ENCODE measurements at regions not wholly inside any gene's neighbourhood (a gene's known extent, or its start where the extent isn't known, plus 50 kb on each side); places are given as distances from the start of the nearest gene placed in this dataset.

GRCh38 chr13:21905486-21905885 is 234.6 kb downstream of the FGF9 start:
- ChIA-PET POLR2A (no interaction called here), CTCF (no interaction called here)
- Histone ChIP-seq H3K36me3 (ENCODE audit: control insufficient read depth in 2 of 2, extremely low read depth in 1 of 2, insufficient read depth in 2 of 2, low read length in 2 of 2) (no peaks in the 10 kb centered on the region), H2AFZ (ENCODE audit: low read depth, low read length) (no peak overlapping the region), H3K4me2 (ENCODE audit: insufficient read depth, low read length) (no peak overlapping the region), H3K9ac (replicated peaks; ENCODE audit: extremely low read depth, insufficient read depth, low read length) (no peak overlapping the region), H3K4me3 (replicated peaks in 1 of 3; ENCODE audit: insufficient read depth in 1 of 3, low read depth in 1 of 3, low read length in 3 of 3) (no peak overlapping the region), H3K9me1 (replicated peaks; ENCODE audit: control insufficient read depth, extremely low read depth, insufficient read depth, low read length) (no peaks in the 10 kb centered on the region), H3K79me2 (ENCODE audit: control insufficient read depth, insufficient read depth, low read length) (no peaks in the 10 kb centered on the region), H3K27ac (ENCODE audit: insufficient read depth, low read depth, low read length) (no peak overlapping the region), H3K9me3 (replicated peaks; ENCODE audit: control insufficient read depth, insufficient read depth, low read length) (peaks cover 13% of the 10 kb centered on the region), H4K20me1 (replicated peaks; ENCODE audit: control insufficient read depth, extremely low read depth, insufficient read depth, low read length) (no peaks in the 10 kb centered on the region), H3K27me3 (ENCODE audit: control insufficient read depth in 2 of 2, insufficient read depth in 2 of 2, low read length in 2 of 2) (no peaks in the 10 kb centered on the region), H3K4me1 (ENCODE audit: control insufficient read depth, extremely low read depth, insufficient read depth, low read length) (no peaks in the 10 kb centered on the region)
- DNase-seq (ENCODE audit: low read depth, low spot score) (no peak), FAIRE-seq (no peak)
- dilution Hi-C loops (cut with MboI; ENCODE audit: extremely low pct_ligation_motif_present, low sequenced_read_pairs), result no loop called here
- intact Hi-C loops (cut with micrococcal nuclease), result no loop called here
- no TSS peak for BruUV-seq (replicated peaks)
- TF ChIP-seq GATA2 (IDR thresholded peaks at IDR 0.05; ENCODE audit: insufficient read depth, insufficient read length, low read depth, low read length) (no peak), JUN (IDR thresholded peaks at IDR 0.05; ENCODE audit: borderline replicate concordance, insufficient read depth, insufficient read length, low read depth) (no peak), MAX (IDR thresholded peaks at IDR 0.05; ENCODE audit: insufficient read depth, insufficient read length) (no peak), POLR2A (IDR thresholded peaks at IDR 0.05; ENCODE audit: low read depth, low read length) (no peak), POLR2AphosphoS5 (IDR thresholded peaks at IDR 0.05; ENCODE audit: insufficient read depth, low read depth, low read length) (no peak), EZH2 (IDR thresholded peaks at IDR 0.05; ENCODE audit: borderline replicate concordance, low read depth, low read length, severe bottlenecking) (no peak), FOS (IDR thresholded peaks at IDR 0.05; ENCODE audit: borderline replicate concordance, insufficient read depth, low read length) (no peak)

GRCh38 chr13:21909331-21909730 is 238.5 kb downstream of the FGF9 start:
- Histone ChIP-seq H3K36me3 (ENCODE audit: control insufficient read depth in 2 of 2, extremely low read depth in 1 of 2, insufficient read depth in 2 of 2, low read length in 2 of 2) (no peaks in the 10 kb centered on the region), H4K20me1 (replicated peaks; ENCODE audit: control insufficient read depth, extremely low read depth, insufficient read depth, low read length) (no peaks in the 10 kb centered on the region), H3K9me3 (replicated peaks; ENCODE audit: control insufficient read depth, insufficient read depth, low read length) (peaks cover 9% of the 10 kb centered on the region), H3K27me3 (ENCODE audit: control insufficient read depth in 2 of 2, insufficient read depth in 2 of 2, low read length in 2 of 2) (no peaks in the 10 kb centered on the region), H3K9me1 (replicated peaks; ENCODE audit: control insufficient read depth, extremely low read depth, insufficient read depth, low read length) (no peaks in the 10 kb centered on the region), H3K4me1 (ENCODE audit: control insufficient read depth, extremely low read depth, insufficient read depth, low read length) (no peaks in the 10 kb centered on the region), H3K9ac (replicated peaks; ENCODE audit: extremely low read depth, insufficient read depth, low read length) (no peak overlapping the region), H2AFZ (ENCODE audit: low read depth, low read length) (no peak overlapping the region), H3K79me2 (ENCODE audit: control insufficient read depth, insufficient read depth, low read length) (no peaks in the 10 kb centered on the region), H3K4me3 (replicated peaks in 1 of 3; ENCODE audit: insufficient read depth in 1 of 3, low read depth in 1 of 3, low read length in 3 of 3) (no peak overlapping the region), H3K27ac (ENCODE audit: insufficient read depth, low read depth, low read length) (no peak overlapping the region), H3K4me2 (ENCODE audit: insufficient read depth, low read length) (no peak overlapping the region)
- dilution Hi-C loops (cut with MboI; ENCODE audit: extremely low pct_ligation_motif_present, low sequenced_read_pairs), result no loop called here
- intact Hi-C loops (cut with micrococcal nuclease), result no loop called here
- CTCF ChIA-PET, result no interaction called here
- no TSS peak for BruUV-seq (replicated peaks)
- no peak for DNase-seq (ENCODE audit: low read depth, low spot score)
- POLR2A ChIA-PET, result no interaction called here
- TF ChIP-seq MAX (IDR thresholded peaks at IDR 0.05; ENCODE audit: insufficient read depth, insufficient read length), result no peak
- TF ChIP-seq POLR2AphosphoS5 (IDR thresholded peaks at IDR 0.05; ENCODE audit: insufficient read depth, low read depth, low read length), result no peak
- no peak for TF ChIP-seq MYC (IDR thresholded peaks at IDR 0.05; ENCODE audit: low read depth, low read length)
- no peak for TF ChIP-seq EZH2 (IDR thresholded peaks at IDR 0.05; ENCODE audit: borderline replicate concordance, low read depth, low read length, severe bottlenecking)
- no peak for TF ChIP-seq CTCF (IDR thresholded peaks at IDR 0.05; ENCODE audit: extremely low read depth in 1 of 2, insufficient read depth in 1 of 2, low read depth in 1 of 2, low read length in 2 of 2)
- TF ChIP-seq JUN (IDR thresholded peaks at IDR 0.05; ENCODE audit: borderline replicate concordance, insufficient read depth, insufficient read length, low read depth), result no peak
- TF ChIP-seq POLR2A (IDR thresholded peaks at IDR 0.05; ENCODE audit: low read depth, low read length), result no peak
- no peak for TF ChIP-seq FOS (IDR thresholded peaks at IDR 0.05; ENCODE audit: borderline replicate concordance, insufficient read depth, low read length)
- TF ChIP-seq GATA2 (IDR thresholded peaks at IDR 0.05; ENCODE audit: insufficient read depth, insufficient read length, low read depth, low read length), result no peak
- FAIRE-seq, result no peak

Data from endothelial cell of umbilical vein (primary cell).